H1 (cell line): ENCODE measurements at regions not wholly inside any gene's neighbourhood (a gene's known extent, or its start where the extent isn't known, plus 50 kb on each side); places are given as distances from the start of the nearest gene placed in this dataset.

Experiments used
- CTCF ChIA-PET: fragments of 300-600 bp; sonication (Branson Sonifier 250); formaldehyde crosslinking; loops from one replicate; lab custom pipeline; 2021; ENCODE audit not compliant: partially characterized antibody; lab: Charles Lee
- POLR2A ChIA-PET: fragments of 300-600 bp; sonication (Branson Sonifier 250); formaldehyde crosslinking; loops from one replicate; lab custom pipeline; 2021; ENCODE audit warnings: inconsistent platforms; ENCODE audit not compliant: partially characterized antibody; lab: Charles Lee
- DNase-seq, 2 experiments: peaks; one replicate each; pipeline versions ENCODE4 v3.0.0 to v3.0.0-alpha.2; 2010 to 2022; ENCODE audit warnings: low spot score in 2 of 2, low read depth in 1 of 2, mixed read lengths in 1 of 2
- FAIRE-seq: peaks from 2 replicates; lab custom pipeline; 2011; peaks lifted over from hg19 to GRCh38; lab: Jason Lieb, UNC
- H2AFZ ChIP-seq: 2 replicates; pipeline ENCODE4 v1.8.1; 2012; ENCODE audit warnings: low read length, inconsistent platforms
- H2AK5ac ChIP-seq: 2 replicates; pipeline ENCODE4 v1.6.1; 2013; ENCODE audit warnings: low read depth, low read length
- H2BK120ac ChIP-seq: replicated peaks from 2 replicates; pipeline ENCODE3; 2013; ENCODE audit warnings: low read depth, low read length, inconsistent platforms
- H2BK12ac ChIP-seq: 2 replicates; pipeline ENCODE4 v1.6.1; 2013; ENCODE audit warnings: low read depth, low read length
- H2BK15ac ChIP-seq: 2 replicates; pipeline ENCODE4 v1.6.1; 2013; ENCODE audit warnings: low read length
- H2BK20ac ChIP-seq: 2 replicates; pipeline ENCODE4 v1.6.1; 2013; ENCODE audit warnings: low read length
- H2BK5ac ChIP-seq: 2 replicates; pipeline ENCODE4 v1.6.1; 2013; ENCODE audit warnings: low read depth, low read length
- H3K14ac ChIP-seq: 2 replicates; pipeline ENCODE4 v1.6.1; 2013; ENCODE audit warnings: inconsistent platforms; ENCODE audit not compliant: insufficient read length
- H3K18ac ChIP-seq: 2 replicates; pipeline ENCODE4 v1.6.1; 2013; ENCODE audit warnings: low read length; ENCODE audit errors: extremely low read depth
- H3K23ac ChIP-seq: 2 replicates; pipeline ENCODE4 v1.6.1; 2013; ENCODE audit warnings: inconsistent platforms; ENCODE audit not compliant: insufficient read length
- H3K23me2 ChIP-seq: 2 replicates; pipeline ENCODE4 v1.6.1; 2013; ENCODE audit warnings: low read depth, low read length
- H3K27ac ChIP-seq: 2 replicates; pipeline ENCODE4 v1.6.1; 2011; ENCODE audit warnings: low read depth, low read length, inconsistent platforms
- H3K27me3 ChIP-seq, 4 experiments: replicated peaks in 1 of 4; 1 replicate in 1 of 4; 2 replicates in 3 of 4; pipeline versions ENCODE4 v1.6.1 to v1.8.1; 2011 to 2013; ENCODE audit warnings: low read length in 3 of 4, mild to moderate bottlenecking in 3 of 4, inconsistent platforms in 2 of 4, mixed read lengths in 2 of 4, moderate library complexity in 1 of 4; ENCODE audit not compliant: control insufficient read depth in 3 of 4, insufficient read depth in 3 of 4; ENCODE audit errors: extremely low read depth in 1 of 4
- H3K36me3 ChIP-seq, 4 experiments: 2 replicates each; pipeline versions ENCODE4 v1.6.1 to v1.8.1; 2011 to 2013; ENCODE audit warnings: mild to moderate bottlenecking in 4 of 4, low read length in 3 of 4, moderate library complexity in 2 of 4, control low read depth in 1 of 4, inconsistent platforms in 1 of 4; ENCODE audit not compliant: insufficient read depth in 4 of 4, control insufficient read depth in 2 of 4
- H3K4ac ChIP-seq: replicated peaks from 2 replicates; pipeline ENCODE3; 2013; ENCODE audit warnings: low read length, low read depth, mixed read lengths, inconsistent platforms; ENCODE audit not compliant: insufficient read length
- H3K4me1 ChIP-seq, 4 experiments: replicated peaks in 1 of 4; 1 replicate in 1 of 4; 2 replicates in 3 of 4; pipeline versions ENCODE4 v1.6.1 to v1.8.1; 2011 to 2013; ENCODE audit warnings: low read length in 3 of 4, inconsistent platforms in 2 of 4, mixed read lengths in 1 of 4; ENCODE audit not compliant: insufficient read depth in 4 of 4, control insufficient read depth in 3 of 4
- H3K4me2 ChIP-seq, 2 experiments: 2 replicates each; pipeline versions ENCODE4 v1.6.1 to v1.8.1; 2011 to 2013; ENCODE audit warnings: low read depth in 2 of 2, low read length in 2 of 2, control low read depth in 1 of 2, inconsistent platforms in 1 of 2, mild to moderate bottlenecking in 1 of 2; ENCODE audit not compliant: insufficient read depth in 1 of 2
- H3K4me3 ChIP-seq, 4 experiments: fragments of 200-600, 300-600 bp in 1 of 4; sonication (generic), shearing (Covaris generic), sonication (Bioruptor Twin) in 1 of 4; 2 replicates each; pipeline versions ENCODE4 v1.5.1 to v1.8.1; 2011 to 2016; ENCODE audit warnings: low read length in 4 of 4, low read depth in 3 of 4, control low read depth in 2 of 4, inconsistent platforms in 2 of 4, mild to moderate bottlenecking in 2 of 4, mixed read lengths in 1 of 4, moderate library complexity in 1 of 4; ENCODE audit not compliant: insufficient read depth in 2 of 4; ENCODE audit errors: extremely low read depth in 1 of 4
- H3K56ac ChIP-seq: replicated peaks from 2 replicates; pipeline ENCODE3; 2013; ENCODE audit warnings: low read depth, mild to moderate bottlenecking, mixed read lengths, low read length, inconsistent platforms; ENCODE audit not compliant: insufficient read length
- H3K79me1 ChIP-seq: 2 replicates; pipeline ENCODE4 v1.6.1; 2013; ENCODE audit warnings: low read depth, low read length, control low read depth
- H3K79me2 ChIP-seq, 2 experiments: 2 replicates each; pipeline versions ENCODE4 v1.6.1 to v1.8.1; 2012 to 2013; ENCODE audit warnings: low read length in 2 of 2, mild to moderate bottlenecking in 2 of 2, inconsistent platforms in 1 of 2; ENCODE audit not compliant: insufficient read depth in 2 of 2, control insufficient read depth in 1 of 2
- H3K9ac ChIP-seq, 4 experiments: replicated peaks in 1 of 4; 1 replicate in 1 of 4; 2 replicates in 3 of 4; pipeline versions ENCODE4 v1.6.1 to v1.8.1; 2011 to 2013; ENCODE audit warnings: low read depth in 3 of 4, low read length in 3 of 4, control low read depth in 2 of 4, mild to moderate bottlenecking in 2 of 4, moderate library complexity in 2 of 4, inconsistent platforms in 1 of 4; ENCODE audit errors: extremely low read depth in 1 of 4
- H3K9me3 ChIP-seq, 2 experiments: 2 replicates each; pipeline versions ENCODE4 v1.6.1 to v1.8.1; 2012 to 2013; ENCODE audit warnings: mild to moderate bottlenecking in 2 of 2, moderate library complexity in 2 of 2, control low read depth in 1 of 2, inconsistent platforms in 1 of 2, low read depth in 1 of 2, low read length in 1 of 2, mixed read lengths in 1 of 2; ENCODE audit not compliant: insufficient read depth in 2 of 2
- H4K20me1 ChIP-seq, 2 experiments: replicated peaks in 1 of 2; 2 replicates each; pipeline versions ENCODE3 to v1.8.1; 2011 to 2013; ENCODE audit warnings: inconsistent platforms in 2 of 2, low read length in 2 of 2, mild to moderate bottlenecking in 1 of 2; ENCODE audit not compliant: insufficient read depth in 2 of 2, control insufficient read depth in 1 of 2
- H4K5ac ChIP-seq: 2 replicates; pipeline ENCODE4 v1.6.1; 2013; ENCODE audit warnings: low read length, low read depth, mixed read lengths, inconsistent platforms; ENCODE audit not compliant: insufficient read length
- H4K8ac ChIP-seq: 2 replicates; pipeline ENCODE4 v1.8.0; 2013; ENCODE audit warnings: mild to moderate bottlenecking, moderate library complexity, low read length, inconsistent platforms; ENCODE audit not compliant: insufficient read depth; ENCODE audit errors: extremely low read depth
- H4K91ac ChIP-seq: replicated peaks from 2 replicates; pipeline ENCODE3; 2013; ENCODE audit warnings: low read length, mixed read lengths, inconsistent platforms; ENCODE audit not compliant: insufficient read length
- HDAC6 ChIP-seq: IDR thresholded peaks from one replicate; pipeline ENCODE4 v1.7.1; 2012; ENCODE audit warnings: low read depth, mild to moderate bottlenecking, inconsistent platforms, low read length, moderate library complexity
- RNF2 ChIP-seq: fragments of 200-900, 300-1000 bp; sonication (generic); IDR thresholded peaks from 2 replicates; pipeline ENCODE4 v1.7.1; 2016; ENCODE audit warnings: borderline replicate concordance, low read depth, mild to moderate bottlenecking, antibody characterized with exemption, low read length; ENCODE audit not compliant: poor library complexity, severe bottlenecking; ENCODE audit errors: missing control alignments
- RXRA ChIP-seq: IDR thresholded peaks from 2 replicates; pipeline ENCODE4 v1.6.1; 2011; ENCODE audit warnings: low read depth, mild to moderate bottlenecking, low read length, moderate library complexity; ENCODE audit not compliant: insufficient read depth
- SP4 ChIP-seq: IDR thresholded peaks from 2 replicates; pipeline ENCODE4 v1.6.1; 2012; ENCODE audit warnings: low read length, inconsistent platforms
- WGBS, 2 experiments: shearing (Covaris generic) in 1 of 2; methylation state at CpG; one replicate each; pipeline versions ENCODE4 v1.1.6 to v1.1.7; 2013 to 2015; ENCODE audit warnings: low lambda C conversion rate in 2 of 2, mixed read lengths in 2 of 2, inconsistent platforms in 1 of 2, low coverage in 1 of 2, missing lambda C conversion rate in 1 of 2; ENCODE audit not compliant: insufficient replicate concordance in 2 of 2, insufficient coverage in 1 of 2, insufficient read length in 1 of 2; ENCODE audit errors: extremely low coverage in 1 of 2, missing lambda C conversion rate in 1 of 2; 5-methylcytosine and 5-hydroxymethylcytosine counted together
- TF ChIP-seq, protein P1 (sequence below): IDR thresholded peaks from 2 replicates; pipeline ENCODE4 v1.6.1; 2012; ENCODE audit warnings: low read length, inconsistent platforms

DNA sequence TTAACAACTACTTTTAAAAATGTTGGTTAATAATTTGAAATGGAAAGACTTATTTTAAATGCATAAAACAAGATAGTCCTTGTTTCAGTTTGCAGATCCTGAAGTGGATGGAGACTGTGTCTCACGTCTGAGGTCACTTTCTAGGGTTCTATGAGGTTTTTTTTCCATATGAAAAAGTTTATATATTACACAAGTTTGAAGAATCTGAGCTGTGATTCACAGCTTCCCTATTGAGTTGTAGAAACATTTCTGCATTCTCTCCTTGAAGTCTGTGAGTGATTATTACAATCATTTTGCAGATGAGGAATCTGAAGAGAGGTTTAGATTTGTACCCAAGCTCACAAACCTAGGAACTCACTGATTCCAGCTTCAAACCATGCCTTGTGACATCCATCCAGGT lies 442.5 kb upstream of the KLF4 start:
- H3K4me1 ChIP-seq = no peaks in the 10 kb centered on the region
- no peaks in the 10 kb centered on the region for H3K9me3 ChIP-seq
- H2AFZ ChIP-seq = no peak overlapping the region
- H4K8ac ChIP-seq = no peak overlapping the region
- no peak overlapping the region for H3K56ac ChIP-seq
- no peaks in the 10 kb centered on the region for H4K20me1 ChIP-seq
- H3K36me3 ChIP-seq = no peaks in the 10 kb centered on the region
- 88% methylated on average over 1 of the region's 1 CpG; no CpG with 5 or more reads in 1 of the 2 experiments for WGBS, 2 experiments
- no peaks in the 10 kb centered on the region for H3K23me2 ChIP-seq
- H2AK5ac ChIP-seq = no peak overlapping the region
- FAIRE-seq = no peak
- no peak for DNase-seq
- H2BK20ac ChIP-seq = no peak overlapping the region
- no peak overlapping the region for H4K91ac ChIP-seq
- no peak overlapping the region for H3K23ac ChIP-seq
- no peak overlapping the region for H3K4me3 ChIP-seq
- ChIA-PET POLR2A (no interaction called here), CTCF (interaction anchor here (0.8 to 2.0 kb wide), 3 partner anchors 14 to 187 kb away, joined by 3 to 5 read pairs (median 3); no protein-coding TSS in a partner anchor)
- no peak overlapping the region for H2BK5ac ChIP-seq
- H3K79me2 ChIP-seq = no peaks in the 10 kb centered on the region
- no peak overlapping the region for H2BK12ac ChIP-seq
- no peaks in the 10 kb centered on the region for H3K79me1 ChIP-seq
- no peak overlapping the region for H3K4ac ChIP-seq
- H4K5ac ChIP-seq = no peak overlapping the region
- no peak overlapping the region for H3K4me2 ChIP-seq
- no peak overlapping the region for H3K14ac ChIP-seq
- H3K27me3 ChIP-seq = no peaks in the 10 kb centered on the region
- H2BK15ac ChIP-seq = no peak overlapping the region
- no peak overlapping the region for H2BK120ac ChIP-seq
- H3K9ac ChIP-seq = no peak overlapping the region
- TF ChIP-seq, protein P1, sequence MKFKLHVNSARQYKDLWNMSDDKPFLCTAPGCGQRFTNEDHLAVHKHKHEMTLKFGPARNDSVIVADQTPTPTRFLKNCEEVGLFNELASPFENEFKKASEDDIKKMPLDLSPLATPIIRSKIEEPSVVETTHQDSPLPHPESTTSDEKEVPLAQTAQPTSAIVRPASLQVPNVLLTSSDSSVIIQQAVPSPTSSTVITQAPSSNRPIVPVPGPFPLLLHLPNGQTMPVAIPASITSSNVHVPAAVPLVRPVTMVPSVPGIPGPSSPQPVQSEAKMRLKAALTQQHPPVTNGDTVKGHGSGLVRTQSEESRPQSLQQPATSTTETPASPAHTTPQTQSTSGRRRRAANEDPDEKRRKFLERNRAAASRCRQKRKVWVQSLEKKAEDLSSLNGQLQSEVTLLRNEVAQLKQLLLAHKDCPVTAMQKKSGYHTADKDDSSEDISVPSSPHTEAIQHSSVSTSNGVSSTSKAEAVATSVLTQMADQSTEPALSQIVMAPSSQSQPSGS = no peak
- TF ChIP-seq HDAC6 (no peak), SP4 (no peak), RXRA (no peak), RNF2 (no peak)
- TF ChIP-seq, all 59 proteins: peak for 0
- Histone ChIP-seq H3K18ac (no peak overlapping the region), H3K27ac (no peak overlapping the region)
